Renal cortical epithelial cell (primary cell): ENCODE measurements at regions not wholly inside any gene's neighbourhood (a gene's known extent, or its start where the extent isn't known, plus 50 kb on each side); places are given as distances from the start of the nearest gene placed in this dataset.
"Not testable (repeated sequence)": the region's sequence is repeated elsewhere in the genome, so short reads cannot be mapped to it uniquely, and the experiment has no call there.

ENCODE experiments used
- DNase-seq: peaks from one replicate; pipeline ENCODE4 v3.0.0-alpha.2; 2011; ENCODE audit warnings: low read depth

- DNase-seq, result peak; percentile 75
Observed at GRCh38 chr4:125590158-125590557, 275.4 kb downstream of the FAT4 start.

GRCh38 chr4:125591290-125591689, 276.5 kb downstream of the FAT4 start:
- no peak for DNase-seq

GRCh38 chr4:125594056-125594602, 279.4 kb downstream of the FAT4 start:
- DNase-seq, result no peak

GRCh38 chr4:125605926-125606325, 291.2 kb downstream of the FAT4 start:
- DNase-seq, result not testable (repeated sequence)

GRCh38 chr4:125620066-125620860, 305.5 kb downstream of the FAT4 start:
- no peak for DNase-seq

- DNase-seq, result no peak
Observed at GRCh38 chr4:125624951-125625350, 310.2 kb downstream of the FAT4 start.

GRCh38 chr4:125626946-125627345, 312.2 kb downstream of the FAT4 start:
- no peak for DNase-seq

- DNase-seq, result peak; percentile 81
Observed at GRCh38 chr4:125639182-125639621, 324.4 kb downstream of the FAT4 start.

GRCh38 chr4:125641611-125642010, 326.9 kb downstream of the FAT4 start:
- DNase-seq, result peak; percentile 6

GRCh38 chr4:125642645-125643044, 327.9 kb downstream of the FAT4 start:
- DNase-seq, result no peak

GRCh38 chr4:125649452-125649851, 334.7 kb downstream of the FAT4 start:
- no peak for DNase-seq

GRCh38 chr4:125650557-125650956, 335.8 kb downstream of the FAT4 start:
- peak; percentile 74 for DNase-seq

GRCh38 chr4:125651707-125652357, 337.1 kb downstream of the FAT4 start:
- DNase-seq, result not testable (repeated sequence)

GRCh38 chr4:125658773-125659172, 344.0 kb downstream of the FAT4 start:
- no peak for DNase-seq

- peak; percentile 23 for DNase-seq
Observed at GRCh38 chr4:125663896-125664767, 349.4 kb downstream of the FAT4 start.

GRCh38 chr4:125666635-125667034, 351.9 kb downstream of the FAT4 start:
- DNase-seq, result peak; percentile 74

GRCh38 chr4:125676156-125676555, 361.4 kb downstream of the FAT4 start:
- no peak for DNase-seq

- DNase-seq, result no peak
Observed at GRCh38 chr4:125676583-125676982, 361.8 kb downstream of the FAT4 start.

GRCh38 chr4:125677665-125678307, 363.0 kb downstream of the FAT4 start:
- DNase-seq, result peak; percentile 20

- peak; percentile 7 for DNase-seq
Observed at GRCh38 chr4:125679989-125680388, 365.2 kb downstream of the FAT4 start.

GRCh38 chr4:125681240-125681639, 366.5 kb downstream of the FAT4 start:
- DNase-seq, result peak; percentile 26
